OCI-LY1 (cell line): ENCODE measurements at regions not wholly inside any gene's neighbourhood (a gene's known extent, or its start where the extent isn't known, plus 50 kb on each side); places are given as distances from the start of the nearest gene placed in this dataset.

Experiments used
- EZH2 ChIP-seq: fragments of 200-600 bp; sonication (generic), shearing (Covaris generic); IDR thresholded peaks from 2 replicates; pipeline ENCODE4 v1.8.0; 2017; ENCODE audit warnings: borderline replicate concordance, mixed run types, mild to moderate bottlenecking, antibody characterized with exemption, low read length, moderate library complexity, mixed read lengths
- TF ChIP-seq, protein P1 (sequence below): fragments of 200-600 bp; sonication (generic), shearing (Covaris generic); IDR thresholded peaks from 2 replicates; pipeline ENCODE4 v1.5.1; 2017; ENCODE audit warnings: mild to moderate bottlenecking, antibody characterized with exemption, low read length, moderate library complexity, mixed read lengths

DNA sequence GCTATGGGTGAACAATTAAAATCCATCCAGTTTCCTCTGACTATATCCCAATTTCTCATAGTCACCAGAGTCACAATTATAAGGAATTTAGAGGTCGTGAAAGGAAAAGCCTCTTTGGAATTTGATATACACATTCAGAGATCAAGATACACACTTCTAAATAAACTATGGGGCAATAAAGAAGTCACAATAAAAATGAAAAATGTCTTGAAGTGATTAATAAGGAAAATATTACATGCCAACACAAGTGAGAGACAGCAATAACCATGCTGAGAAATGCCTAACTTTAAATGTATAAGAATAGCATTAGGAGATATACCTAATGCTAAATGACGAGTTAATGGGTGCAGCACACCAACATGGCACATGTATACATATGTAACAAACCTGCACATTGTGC is 54.9 kb upstream of the ADAMTS19 start:
- TF ChIP-seq, protein P1, sequence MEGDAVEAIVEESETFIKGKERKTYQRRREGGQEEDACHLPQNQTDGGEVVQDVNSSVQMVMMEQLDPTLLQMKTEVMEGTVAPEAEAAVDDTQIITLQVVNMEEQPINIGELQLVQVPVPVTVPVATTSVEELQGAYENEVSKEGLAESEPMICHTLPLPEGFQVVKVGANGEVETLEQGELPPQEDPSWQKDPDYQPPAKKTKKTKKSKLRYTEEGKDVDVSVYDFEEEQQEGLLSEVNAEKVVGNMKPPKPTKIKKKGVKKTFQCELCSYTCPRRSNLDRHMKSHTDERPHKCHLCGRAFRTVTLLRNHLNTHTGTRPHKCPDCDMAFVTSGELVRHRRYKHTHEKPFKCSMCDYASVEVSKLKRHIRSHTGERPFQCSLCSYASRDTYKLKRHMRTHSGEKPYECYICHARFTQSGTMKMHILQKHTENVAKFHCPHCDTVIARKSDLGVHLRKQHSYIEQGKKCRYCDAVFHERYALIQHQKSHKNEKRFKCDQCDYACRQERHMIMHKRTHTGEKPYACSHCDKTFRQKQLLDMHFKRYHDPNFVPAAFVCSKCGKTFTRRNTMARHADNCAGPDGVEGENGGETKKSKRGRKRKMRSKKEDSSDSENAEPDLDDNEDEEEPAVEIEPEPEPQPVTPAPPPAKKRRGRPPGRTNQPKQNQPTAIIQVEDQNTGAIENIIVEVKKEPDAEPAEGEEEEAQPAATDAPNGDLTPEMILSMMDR, result no peak
- no peak for TF ChIP-seq EZH2
